Ovary (tissue), 3 donors: ENCODE measurements at regions not wholly inside any gene's neighbourhood (a gene's known extent, or its start where the extent isn't known, plus 50 kb on each side); places are given as distances from the start of the nearest gene placed in this dataset.

ENCODE experiments used
- EP300 ChIP-seq: sonication (generic); formaldehyde crosslinking; IDR thresholded peaks from one replicate; pipeline ENCODE4 v1.6.1; 2017; ENCODE audit warnings: antibody characterized with exemption
- POLR2A ChIP-seq: fragments of 450-650 bp; IDR thresholded peaks from one replicate; pipeline ENCODE4 v1.6.1; 2017; ENCODE audit warnings: antibody characterized with exemption, mild to moderate bottlenecking, moderate library complexity
- TF ChIP-seq, protein P1 (sequence below), 3 donors: fragments of 450-650 bp in 2 of 3; fragments of 200-600 bp in 1 of 3; IDR thresholded peaks; one replicate each; pipeline versions ENCODE4 v1.5.1 to v1.8.0; 2016 to 2022; ENCODE audit warnings: antibody characterized with exemption in 3 of 3, mild to moderate bottlenecking in 1 of 3
- donor health status: DM: no; HTN: no; CAD: no.

DNA sequence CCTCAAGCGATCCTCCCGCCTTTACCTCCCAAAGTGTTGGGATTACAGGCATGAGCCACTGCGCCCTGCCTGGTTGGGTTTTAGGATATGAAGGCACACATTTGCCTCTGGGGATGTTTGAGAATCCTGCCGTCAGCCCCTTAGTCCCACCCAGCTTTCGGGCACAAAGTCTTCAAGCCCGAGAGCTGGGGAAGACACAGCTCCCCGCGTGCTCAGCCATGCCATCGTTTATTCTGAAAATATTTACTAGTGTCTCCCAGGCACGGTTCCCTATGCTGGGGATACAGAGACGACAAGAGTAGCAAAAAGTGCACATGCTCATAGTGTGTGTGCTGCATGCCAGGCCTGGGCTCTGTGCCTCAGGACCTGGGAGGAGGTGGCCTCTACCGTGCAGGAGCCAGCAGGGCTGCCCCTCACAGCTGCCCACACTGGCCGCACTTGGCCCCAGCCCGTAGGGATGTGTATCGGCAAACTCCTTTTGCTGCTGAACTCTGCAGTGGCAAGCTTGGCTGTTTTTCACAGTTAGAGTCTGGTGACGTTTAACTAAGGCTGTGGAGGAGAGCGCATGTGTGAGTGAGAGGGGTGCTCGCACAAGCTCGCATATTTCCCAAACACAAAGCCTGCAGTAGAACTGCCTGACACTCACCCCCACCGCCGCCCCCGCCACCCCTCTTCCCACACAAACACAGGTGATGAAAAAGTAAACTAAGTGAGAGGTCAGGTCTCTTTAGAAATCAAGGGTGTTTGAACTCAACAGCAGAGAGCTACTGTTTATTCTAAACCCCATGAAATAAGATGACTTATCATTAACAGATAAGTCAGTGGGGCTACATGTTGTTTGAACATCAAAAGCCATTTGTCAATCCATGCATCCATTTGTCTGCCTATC is 266.4 kb downstream of the MRTFB start:
- TF ChIP-seq, protein P1, sequence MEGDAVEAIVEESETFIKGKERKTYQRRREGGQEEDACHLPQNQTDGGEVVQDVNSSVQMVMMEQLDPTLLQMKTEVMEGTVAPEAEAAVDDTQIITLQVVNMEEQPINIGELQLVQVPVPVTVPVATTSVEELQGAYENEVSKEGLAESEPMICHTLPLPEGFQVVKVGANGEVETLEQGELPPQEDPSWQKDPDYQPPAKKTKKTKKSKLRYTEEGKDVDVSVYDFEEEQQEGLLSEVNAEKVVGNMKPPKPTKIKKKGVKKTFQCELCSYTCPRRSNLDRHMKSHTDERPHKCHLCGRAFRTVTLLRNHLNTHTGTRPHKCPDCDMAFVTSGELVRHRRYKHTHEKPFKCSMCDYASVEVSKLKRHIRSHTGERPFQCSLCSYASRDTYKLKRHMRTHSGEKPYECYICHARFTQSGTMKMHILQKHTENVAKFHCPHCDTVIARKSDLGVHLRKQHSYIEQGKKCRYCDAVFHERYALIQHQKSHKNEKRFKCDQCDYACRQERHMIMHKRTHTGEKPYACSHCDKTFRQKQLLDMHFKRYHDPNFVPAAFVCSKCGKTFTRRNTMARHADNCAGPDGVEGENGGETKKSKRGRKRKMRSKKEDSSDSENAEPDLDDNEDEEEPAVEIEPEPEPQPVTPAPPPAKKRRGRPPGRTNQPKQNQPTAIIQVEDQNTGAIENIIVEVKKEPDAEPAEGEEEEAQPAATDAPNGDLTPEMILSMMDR (IDR thresholded peaks at IDR 0.05) = no peak
- no peak for TF ChIP-seq POLR2A
- TF ChIP-seq EP300 = no peak
